Glutamatergic neuron (in vitro differentiated cells): ENCODE measurements at regions not wholly inside any gene's neighbourhood (a gene's known extent, or its start where the extent isn't known, plus 50 kb on each side); places are given as distances from the start of the nearest gene placed in this dataset.

Experiments
- DNase-seq: peaks from one replicate; pipeline ENCODE4 v3.0.0; 2022
- H3K27ac Mint-ChIP-seq: one replicate; pipeline ENCODE4 v1.8.0; 2020; ENCODE audit warnings: mild to moderate bottlenecking, mixed read lengths, inconsistent platforms; ENCODE audit not compliant: unreplicated experiment
- H3K27me3 Mint-ChIP-seq: one replicate; pipeline ENCODE4 v1.8.0; 2020; ENCODE audit warnings: mild to moderate bottlenecking, moderate library complexity, mixed read lengths, inconsistent platforms; ENCODE audit not compliant: unreplicated experiment
- H3K36me3 Mint-ChIP-seq: one replicate; pipeline ENCODE4 v1.8.0; 2020; ENCODE audit warnings: mild to moderate bottlenecking, mixed read lengths, inconsistent platforms; ENCODE audit not compliant: unreplicated experiment
- H3K4me1 Mint-ChIP-seq: one replicate; pipeline ENCODE4 v1.8.0; 2020; ENCODE audit warnings: mild to moderate bottlenecking, low read depth, mixed read lengths, inconsistent platforms; ENCODE audit not compliant: unreplicated experiment
- H3K4me3 Mint-ChIP-seq: one replicate; pipeline ENCODE4 v1.8.0; 2020; ENCODE audit warnings: mild to moderate bottlenecking, mixed read lengths, inconsistent platforms; ENCODE audit not compliant: unreplicated experiment
- H3K9me3 Mint-ChIP-seq: one replicate; pipeline ENCODE4 v1.8.0; 2020; ENCODE audit warnings: mild to moderate bottlenecking, moderate library complexity, mixed read lengths, inconsistent platforms; ENCODE audit not compliant: unreplicated experiment
- CTCF ChIP-seq: fragments of 200-600 bp; sonication (generic); IDR thresholded peaks from one replicate; pipeline ENCODE4 v1.5.0; 2021; ENCODE audit not compliant: partially characterized antibody, unreplicated experiment

GRCh38 chr4:173669460-173670179 lies 139.6 kb upstream of the HAND2 start:
- TF ChIP-seq CTCF, result no peak
- H3K4me3 Mint-ChIP-seq, result no peak overlapping the region
- H3K36me3 Mint-ChIP-seq, result no peaks in the 10 kb centered on the region
- H3K9me3 Mint-ChIP-seq, result no peaks in the 10 kb centered on the region
- no peaks in the 10 kb centered on the region for H3K4me1 Mint-ChIP-seq
- no peak for DNase-seq
- H3K27me3 Mint-ChIP-seq, result no peaks in the 10 kb centered on the region
- H3K27ac Mint-ChIP-seq, result no peak overlapping the region

DNA sequence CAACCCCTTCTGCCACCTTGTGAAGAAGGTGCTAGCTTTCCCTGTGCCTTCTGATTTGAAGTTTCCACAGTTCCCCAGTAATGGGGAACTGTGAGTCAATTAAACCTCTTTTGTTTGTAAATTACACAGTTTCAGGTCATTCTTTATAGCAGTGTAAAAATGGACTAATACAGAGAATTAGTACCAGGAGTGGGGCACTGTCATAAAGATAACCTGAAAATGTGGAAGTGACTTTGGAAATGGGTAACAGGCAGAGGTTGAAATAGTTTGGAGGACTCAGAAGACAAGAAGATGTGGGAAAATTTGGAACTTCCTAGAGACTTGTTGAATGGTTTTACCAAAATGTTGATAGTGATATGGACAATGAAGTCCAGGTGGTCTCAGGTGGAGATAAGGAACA lies 131.0 kb upstream of the HAND2 start:
- no peak for DNase-seq
- Mint-ChIP-seq H3K27me3 (no peaks in the 10 kb centered on the region), H3K9me3 (no peaks in the 10 kb centered on the region), H3K27ac (no peak overlapping the region), H3K4me1 (no peaks in the 10 kb centered on the region), H3K4me3 (no peak overlapping the region), H3K36me3 (peaks cover 12% of the 10 kb centered on the region)
- TF ChIP-seq CTCF, result no peak

- H3K4me1 Mint-ChIP-seq, result no peaks in the 10 kb centered on the region
- TF ChIP-seq CTCF, result no peak
- H3K4me3 Mint-ChIP-seq, result no peak overlapping the region
- H3K27me3 Mint-ChIP-seq, result no peaks in the 10 kb centered on the region
- no peaks in the 10 kb centered on the region for H3K9me3 Mint-ChIP-seq
- no peak for DNase-seq
- H3K27ac Mint-ChIP-seq, result no peak overlapping the region
- H3K36me3 Mint-ChIP-seq, result peaks cover 12% of the 10 kb centered on the region
These were observed 126.9 kb upstream of the HAND2 start for GRCh38 chr4:173656898-173657297.

DNA sequence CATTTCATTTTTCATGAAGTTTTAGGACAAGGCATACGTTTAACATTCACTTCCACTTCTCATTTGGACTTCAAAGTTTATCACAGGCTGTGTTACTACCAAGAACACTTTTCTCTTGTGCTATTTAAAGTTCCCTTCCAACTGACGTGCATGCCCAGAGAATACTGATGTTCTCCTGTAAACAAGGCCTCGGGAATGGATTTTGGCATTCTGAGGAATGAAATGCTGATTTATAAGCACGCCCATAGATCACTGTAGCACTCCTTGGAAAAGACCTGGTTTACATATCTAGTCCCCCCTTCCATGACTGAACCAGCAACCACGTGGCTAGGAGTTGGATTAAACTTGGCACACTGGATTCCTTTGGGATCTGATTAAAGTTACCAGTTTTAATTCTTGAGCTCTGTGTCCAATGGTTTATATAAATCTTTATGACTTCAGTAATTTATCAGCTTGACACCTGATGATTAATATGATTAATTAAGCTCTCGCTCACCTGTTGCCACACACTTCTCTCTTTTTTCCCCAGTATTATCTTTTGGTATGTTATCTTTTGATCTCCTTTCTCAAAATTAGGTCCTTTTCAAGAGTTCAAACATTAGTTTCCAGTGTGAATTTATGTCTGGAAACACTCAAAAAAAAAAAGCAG lies 122.4 kb upstream of the HAND2 start:
- Mint-ChIP-seq H3K4me1 (peaks cover 7% of the 10 kb centered on the region), H3K27ac (no peak overlapping the region), H3K4me3 (no peak overlapping the region), H3K9me3 (peaks cover 3% of the 10 kb centered on the region), H3K27me3 (peaks cover 2% of the 10 kb centered on the region), H3K36me3 (no peaks in the 10 kb centered on the region)
- DNase-seq, result no peak
- TF ChIP-seq CTCF, result no peak

- Mint-ChIP-seq H3K36me3 (no peaks in the 10 kb centered on the region), H3K9me3 (peaks cover 3% of the 10 kb centered on the region), H3K4me3 (no peak overlapping the region), H3K27me3 (peaks cover 2% of the 10 kb centered on the region), H3K4me1 (peaks cover 9% of the 10 kb centered on the region), H3K27ac (no peak overlapping the region)
- no peak for TF ChIP-seq CTCF
- no peak for DNase-seq
These were observed 121.7 kb upstream of the HAND2 start for GRCh38 chr4:173651651-173652282.
